PFSK-1 (cell line): ENCODE measurements at regions not wholly inside any gene's neighbourhood (a gene's known extent, or its start where the extent isn't known, plus 50 kb on each side); places are given as distances from the start of the nearest gene placed in this dataset.

ENCODE experiments used
- POLR2AphosphoS5 ChIP-seq: IDR thresholded peaks from 2 replicates; pipeline ENCODE4 v1.6.1; 2012; ENCODE audit warnings: low read depth, mild to moderate bottlenecking, control low read depth, low read length, moderate library complexity
- REST ChIP-seq, 2 experiments: IDR thresholded peaks; 2 replicates each; pipeline versions ENCODE4 v1.6.1 to v1.8.0; 2011 to 2012; ENCODE audit warnings: low read depth in 2 of 2, low read length in 2 of 2, control low read depth in 1 of 2, inconsistent platforms in 1 of 2, mild to moderate bottlenecking in 1 of 2, moderate library complexity in 1 of 2; ENCODE audit not compliant: insufficient read depth in 1 of 2
- TAF1 ChIP-seq: IDR thresholded peaks from 2 replicates; pipeline ENCODE4 v1.6.1; 2012; ENCODE audit warnings: low read length, control low read depth, borderline replicate concordance; ENCODE audit not compliant: insufficient read depth

- TF ChIP-seq REST (IDR thresholded peaks at IDR 0.05; ENCODE audit: insufficient read depth in 1 of 2, low read depth in 2 of 2, low read length in 2 of 2) (no peak), TAF1 (no peak), POLR2AphosphoS5 (no peak)
Measured at GRCh38 chr13:53743906-53744305, 715.3 kb downstream of the OLFM4 start.
